ENCODE measurements at regions not wholly inside any gene's neighbourhood (a gene's known extent, or its start where the extent isn't known, plus 50 kb on each side); places are given as distances from the start of the nearest gene placed in this dataset.

DNA sequence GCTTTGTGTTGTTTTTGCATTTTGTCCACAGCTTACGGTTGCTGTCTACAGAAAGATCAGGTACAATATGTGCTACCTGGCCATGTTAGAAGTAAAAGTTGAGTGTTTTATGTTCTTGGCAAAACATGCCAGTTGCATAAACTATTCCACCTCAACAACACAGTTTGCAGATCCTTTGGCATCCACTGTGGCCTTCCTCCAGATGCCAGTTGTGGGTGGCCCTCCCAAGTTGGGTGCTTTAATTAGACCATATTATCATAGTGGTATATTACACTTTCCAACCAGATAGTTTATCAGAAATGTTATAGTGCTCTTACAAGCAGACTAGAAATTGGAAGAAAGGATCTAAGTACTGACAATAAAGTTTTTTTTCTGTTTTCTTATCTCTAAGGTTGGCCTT lies 386.9 kb upstream of the KCNN2 start:
- no peak overlapping the region for H3K14ac ChIP-seq (ENCODE audit: low read length)
- no peak overlapping the region for H3K27ac ChIP-seq (ENCODE audit: low read depth, low read length)
- H2BK12ac ChIP-seq (ENCODE audit: low read length) = no peak overlapping the region
- H2AFZ ChIP-seq (ENCODE audit: insufficient read depth, low read length, poor library complexity) = no peak overlapping the region
- H2BK5ac ChIP-seq (ENCODE audit: low read depth, low read length, poor library complexity) = no peak overlapping the region
- H3K4me1 ChIP-seq (ENCODE audit: control insufficient read depth in 1 of 2, insufficient read depth in 2 of 2, low read length in 2 of 2) = no peaks in the 10 kb centered on the region
- H3K79me1 ChIP-seq (ENCODE audit: low read length) = no peaks in the 10 kb centered on the region
- H4K8ac ChIP-seq (ENCODE audit: low read depth, low read length) = no peak overlapping the region
- no peak overlapping the region for H2AK5ac ChIP-seq (ENCODE audit: low read length)
- no peak overlapping the region for H3K4me3 ChIP-seq (ENCODE audit: low read depth, low read length)
- no peaks in the 10 kb centered on the region for H3K79me2 ChIP-seq (ENCODE audit: control insufficient read depth, insufficient read depth, low read length, poor library complexity)
- no peak overlapping the region for H3K4ac ChIP-seq (ENCODE audit: low read depth, low read length)
- no peak overlapping the region for H4K12ac ChIP-seq (ENCODE audit: low read depth, low read length)
- no peaks in the 10 kb centered on the region for H3K27me3 ChIP-seq (ENCODE audit: insufficient read depth, low read length)
- no peak overlapping the region for H3K18ac ChIP-seq (ENCODE audit: low read length)
- H2BK120ac ChIP-seq (ENCODE audit: insufficient read depth, low read length, poor library complexity) = no peak overlapping the region
- no peak for DNase-seq
- no peak overlapping the region for H3K9ac ChIP-seq (ENCODE audit: low read length)
- H3K36me3 ChIP-seq (ENCODE audit: control insufficient read depth in 1 of 2, insufficient read depth in 2 of 2, low read length in 2 of 2) = no peaks in the 10 kb centered on the region
- WGBS (ENCODE audit: extremely low coverage, insufficient coverage, insufficient read length) = no CpG with 5 or more reads among the region's 1 CpG
- no peak overlapping the region for H4K91ac ChIP-seq (ENCODE audit: low read depth, low read length)
- no peak overlapping the region for H3K23ac ChIP-seq (ENCODE audit: low read length)
- H3K9me3 ChIP-seq (ENCODE audit: insufficient read depth, low read depth, low read length) = no peaks in the 10 kb centered on the region
- H3K4me2 ChIP-seq (ENCODE audit: low read length) = no peak overlapping the region

DNA sequence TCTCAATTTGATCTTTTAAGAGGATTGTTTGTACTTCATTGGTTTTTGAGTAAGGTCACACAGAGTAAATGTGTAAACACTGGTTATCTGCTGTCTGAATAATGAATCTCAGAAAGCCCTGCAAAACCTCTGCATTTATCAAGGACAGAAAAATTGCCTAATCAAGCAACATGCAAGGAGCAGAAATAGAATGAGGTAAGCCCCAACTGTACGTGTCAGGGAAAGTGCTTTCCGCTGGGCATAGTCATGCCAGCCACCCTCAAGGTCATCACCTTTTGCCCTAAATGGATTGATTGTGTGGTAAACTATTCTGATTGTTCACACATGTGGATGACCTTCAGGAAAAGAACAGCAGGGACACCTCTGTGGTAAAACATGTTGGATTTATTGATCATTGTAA lies 376.9 kb upstream of the KCNN2 start:
- Histone ChIP-seq H4K91ac (ENCODE audit: low read depth, low read length) (no peak overlapping the region), H4K8ac (ENCODE audit: low read depth, low read length) (no peak overlapping the region), H2AFZ (ENCODE audit: insufficient read depth, low read length, poor library complexity) (no peak overlapping the region), H3K27ac (ENCODE audit: low read depth, low read length) (no peak overlapping the region), H3K36me3 (ENCODE audit: control insufficient read depth in 1 of 2, insufficient read depth in 2 of 2, low read length in 2 of 2) (no peaks in the 10 kb centered on the region), H3K14ac (ENCODE audit: low read length) (no peak overlapping the region), H3K27me3 (ENCODE audit: insufficient read depth, low read length) (no peaks in the 10 kb centered on the region), H3K9ac (ENCODE audit: low read length) (no peak overlapping the region), H3K4me3 (ENCODE audit: low read depth, low read length) (no peak overlapping the region), H3K79me2 (ENCODE audit: control insufficient read depth, insufficient read depth, low read length, poor library complexity) (no peaks in the 10 kb centered on the region), H3K4me1 (ENCODE audit: control insufficient read depth in 1 of 2, insufficient read depth in 2 of 2, low read length in 2 of 2) (no peaks in the 10 kb centered on the region), H2AK5ac (ENCODE audit: low read length) (no peak overlapping the region), H2BK5ac (ENCODE audit: low read depth, low read length, poor library complexity) (no peak overlapping the region), H3K9me3 (ENCODE audit: insufficient read depth, low read depth, low read length) (no peaks in the 10 kb centered on the region), H2BK12ac (ENCODE audit: low read length) (no peak overlapping the region), H3K18ac (ENCODE audit: low read length) (no peak overlapping the region), H3K79me1 (ENCODE audit: low read length) (no peaks in the 10 kb centered on the region), H2BK120ac (ENCODE audit: insufficient read depth, low read length, poor library complexity) (no peak overlapping the region), H3K23ac (ENCODE audit: low read length) (no peak overlapping the region), H3K4ac (ENCODE audit: low read depth, low read length) (no peak overlapping the region), H3K4me2 (ENCODE audit: low read length) (no peak overlapping the region), H4K12ac (ENCODE audit: low read depth, low read length) (no peak overlapping the region)
- DNase-seq = no peak
- WGBS (ENCODE audit: extremely low coverage, insufficient coverage, insufficient read length) = no CpG with 5 or more reads among the region's 2 CpGs

DNA sequence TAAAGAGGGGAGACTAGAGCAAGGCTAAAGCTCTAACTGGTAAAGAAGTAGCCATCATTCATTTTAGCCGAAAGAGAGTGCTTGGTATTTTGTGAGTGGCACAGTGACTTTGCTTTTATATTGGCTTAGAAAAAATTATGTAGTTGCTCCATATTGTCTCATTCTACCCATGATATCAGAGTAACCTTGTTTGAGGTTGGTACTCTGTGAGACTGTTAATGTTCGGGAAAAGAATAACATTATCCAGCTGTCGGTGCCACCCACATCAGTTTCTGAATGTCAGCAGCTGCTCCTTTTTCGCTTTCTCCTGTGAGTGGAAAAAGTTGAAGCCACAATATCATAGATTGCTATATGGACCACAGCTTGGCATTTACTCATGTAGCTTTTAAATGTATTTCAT lies 376.4 kb upstream of the KCNN2 start:
- H3K36me3 ChIP-seq (ENCODE audit: control insufficient read depth in 1 of 2, insufficient read depth in 2 of 2, low read length in 2 of 2) = no peaks in the 10 kb centered on the region
- no peak overlapping the region for H3K23ac ChIP-seq (ENCODE audit: low read length)
- H4K12ac ChIP-seq (ENCODE audit: low read depth, low read length) = no peak overlapping the region
- H3K9ac ChIP-seq (ENCODE audit: low read length) = no peak overlapping the region
- H2BK120ac ChIP-seq (ENCODE audit: insufficient read depth, low read length, poor library complexity) = no peak overlapping the region
- no peaks in the 10 kb centered on the region for H3K79me2 ChIP-seq (ENCODE audit: control insufficient read depth, insufficient read depth, low read length, poor library complexity)
- H4K8ac ChIP-seq (ENCODE audit: low read depth, low read length) = no peak overlapping the region
- no peak overlapping the region for H4K91ac ChIP-seq (ENCODE audit: low read depth, low read length)
- no peak overlapping the region for H2BK12ac ChIP-seq (ENCODE audit: low read length)
- no peaks in the 10 kb centered on the region for H3K27me3 ChIP-seq (ENCODE audit: insufficient read depth, low read length)
- no peak overlapping the region for H2AFZ ChIP-seq (ENCODE audit: insufficient read depth, low read length, poor library complexity)
- H2AK5ac ChIP-seq (ENCODE audit: low read length) = no peak overlapping the region
- DNase-seq = no peak
- no peak overlapping the region for H2BK5ac ChIP-seq (ENCODE audit: low read depth, low read length, poor library complexity)
- H3K9me3 ChIP-seq (ENCODE audit: insufficient read depth, low read depth, low read length) = no peaks in the 10 kb centered on the region
- no CpG with 5 or more reads among the region's 4 CpGs for WGBS (ENCODE audit: extremely low coverage, insufficient coverage, insufficient read length)
- no peaks in the 10 kb centered on the region for H3K79me1 ChIP-seq (ENCODE audit: low read length)
- no peak overlapping the region for H3K4me3 ChIP-seq (ENCODE audit: low read depth, low read length)
- H3K14ac ChIP-seq (ENCODE audit: low read length) = no peak overlapping the region
- no peak overlapping the region for H3K27ac ChIP-seq (ENCODE audit: low read depth, low read length)
- H3K18ac ChIP-seq (ENCODE audit: low read length) = no peak overlapping the region
- H3K4ac ChIP-seq (ENCODE audit: low read depth, low read length) = no peak overlapping the region
- no peak overlapping the region for H3K4me2 ChIP-seq (ENCODE audit: low read length)
- H3K4me1 ChIP-seq (ENCODE audit: control insufficient read depth in 1 of 2, insufficient read depth in 2 of 2, low read length in 2 of 2) = no peaks in the 10 kb centered on the region

DNA sequence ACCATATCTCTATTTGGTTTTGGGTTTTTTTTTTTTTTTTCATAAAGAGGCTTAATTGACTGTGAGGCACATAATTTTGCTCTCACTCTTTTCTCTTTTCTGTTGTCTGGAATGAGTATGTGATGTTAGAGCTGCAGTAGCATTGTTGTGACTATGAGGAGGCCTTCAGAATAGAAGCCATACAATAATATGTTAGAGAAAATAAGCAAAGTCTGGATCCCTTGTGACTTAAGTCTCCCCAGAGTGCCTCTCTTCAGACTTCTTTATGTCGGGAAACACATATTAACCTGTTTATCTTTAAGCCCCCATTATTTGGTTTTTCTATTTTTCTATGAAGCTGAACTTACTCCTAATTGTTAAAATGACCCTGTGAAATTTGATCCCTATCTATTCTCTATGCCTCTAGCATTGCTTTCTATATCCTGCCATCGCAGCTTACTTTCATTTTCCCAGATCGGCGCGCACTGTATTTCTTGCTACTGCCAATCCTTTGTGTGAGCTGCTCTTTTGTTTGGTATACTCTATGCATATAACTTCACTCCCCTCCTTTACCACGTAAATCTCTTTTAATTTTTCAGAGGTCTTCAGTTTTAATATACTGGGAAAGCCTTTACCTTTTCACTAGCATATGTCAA lies 372.5 kb upstream of the KCNN2 start:
- Histone ChIP-seq H3K9me3 (ENCODE audit: insufficient read depth, low read depth, low read length) (no peaks in the 10 kb centered on the region), H3K14ac (ENCODE audit: low read length) (no peak overlapping the region), H3K23ac (ENCODE audit: low read length) (no peak overlapping the region), H3K27ac (ENCODE audit: low read depth, low read length) (no peak overlapping the region), H3K4me1 (ENCODE audit: control insufficient read depth in 1 of 2, insufficient read depth in 2 of 2, low read length in 2 of 2) (no peaks in the 10 kb centered on the region), H3K9ac (ENCODE audit: low read length) (no peak overlapping the region), H3K79me2 (ENCODE audit: control insufficient read depth, insufficient read depth, low read length, poor library complexity) (no peaks in the 10 kb centered on the region), H2AK5ac (ENCODE audit: low read length) (no peak overlapping the region), H2BK120ac (ENCODE audit: insufficient read depth, low read length, poor library complexity) (no peak overlapping the region), H4K8ac (ENCODE audit: low read depth, low read length) (no peak overlapping the region), H3K79me1 (ENCODE audit: low read length) (no peaks in the 10 kb centered on the region), H3K4ac (ENCODE audit: low read depth, low read length) (no peak overlapping the region), H3K4me2 (ENCODE audit: low read length) (no peak overlapping the region), H4K91ac (ENCODE audit: low read depth, low read length) (no peak overlapping the region), H3K4me3 (ENCODE audit: low read depth, low read length) (no peak overlapping the region), H3K18ac (ENCODE audit: low read length) (no peak overlapping the region), H2BK5ac (ENCODE audit: low read depth, low read length, poor library complexity) (no peak overlapping the region), H3K27me3 (ENCODE audit: insufficient read depth, low read length) (no peaks in the 10 kb centered on the region), H2BK12ac (ENCODE audit: low read length) (no peak overlapping the region), H3K36me3 (ENCODE audit: control insufficient read depth in 1 of 2, insufficient read depth in 2 of 2, low read length in 2 of 2) (no peaks in the 10 kb centered on the region), H2AFZ (ENCODE audit: insufficient read depth, low read length, poor library complexity) (no peak overlapping the region), H4K12ac (ENCODE audit: low read depth, low read length) (no peak overlapping the region)
- peak in 1 of 2 donors; percentile 14 for DNase-seq
- no CpG with 5 or more reads among the region's 6 CpGs for WGBS (ENCODE audit: extremely low coverage, insufficient coverage, insufficient read length)

All from trophoblast cell (in vitro differentiated cells and primary cell).